RWPE1 (cell line): ENCODE measurements at regions not wholly inside any gene's neighbourhood (a gene's known extent, or its start where the extent isn't known, plus 50 kb on each side); places are given as distances from the start of the nearest gene placed in this dataset.

Source experiments
- CTCF ChIA-PET: fragments of 350-600 bp; sonication (Branson Sonifier 250); formaldehyde crosslinking; extraction: SDS; loops from one replicate; lab custom pipeline; 2021; lab: Yijun Ruan, JAX
- POLR2A ChIA-PET: fragments of 400-600 bp; formaldehyde crosslinking; extraction: SDS; loops from one replicate; lab custom pipeline; 2020; ENCODE audit warnings: antibody characterized with exemption; ENCODE audit not compliant: low non-redundant PET; lab: Yijun Ruan, JAX
- DNase-seq: peaks from one replicate; pipeline ENCODE4 v3.0.0; 2012; ENCODE audit warnings: low spot score
- H3K27ac ChIP-seq: fragments of 450-650 bp; 2 replicates; pipeline ENCODE4 v1.5.1; 2017
- CTCF ChIP-seq: fragments of 450-650 bp; conservative IDR thresholded peaks from 2 replicates; pipeline ENCODE4 v1.5.1; 2017; ENCODE audit warnings: low read depth, mild to moderate bottlenecking

DNA sequence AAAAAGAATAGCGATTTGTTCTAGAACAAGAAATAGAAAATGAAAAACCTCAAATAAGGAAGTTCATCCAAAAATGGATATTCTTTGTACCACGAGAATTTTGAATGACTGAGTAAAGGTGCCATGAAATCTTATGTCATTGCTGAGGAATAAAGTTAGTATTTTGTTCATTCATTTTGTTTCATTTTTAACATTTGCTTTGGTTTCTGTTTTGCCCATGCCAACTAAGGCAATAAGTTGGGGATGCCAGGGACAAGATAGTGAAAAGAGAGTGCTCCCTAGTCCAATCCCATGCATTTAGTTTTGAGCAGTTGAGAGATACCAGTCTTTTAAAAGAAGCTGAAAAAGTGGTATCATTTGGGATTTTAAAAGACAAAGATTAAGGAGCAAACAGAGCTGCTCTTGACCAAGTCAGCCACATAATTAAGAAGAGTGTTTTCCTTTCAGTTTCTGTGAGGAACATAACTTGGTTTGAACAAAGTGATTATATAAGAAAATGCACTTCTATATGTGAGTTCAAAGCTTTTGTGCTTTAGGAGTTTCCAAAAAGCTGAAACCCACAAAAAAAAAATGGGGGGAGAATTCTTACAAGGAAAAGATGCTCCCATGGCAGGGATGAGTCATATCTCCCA lies 201.4 kb downstream of the PLOD2 start:
- POLR2A ChIA-PET = no interaction called here
- no peak for DNase-seq
- no peak overlapping the region for H3K27ac ChIP-seq
- no peak for TF ChIP-seq CTCF
- CTCF ChIA-PET = interaction anchor here (0.6 kb wide), 1 partner anchor 8 kb away, joined by 3 read pairs; no protein-coding TSS in a partner anchor

- ChIA-PET POLR2A (no interaction called here), CTCF (interaction anchor here (0.6 to 0.7 kb wide), 2 partner anchors 12 to 23 kb away, joined by 3 to 6 read pairs; no protein-coding TSS in a partner anchor)
- no peak for DNase-seq
- no peak overlapping the region for H3K27ac ChIP-seq
- TF ChIP-seq CTCF = no peak
Measured at GRCh38 chr3:145963111-145963510, 197.9 kb downstream of the PLOD2 start.

- CTCF ChIA-PET = no interaction called here
- TF ChIP-seq CTCF = no peak
- POLR2A ChIA-PET = no interaction called here
- H3K27ac ChIP-seq = no peak overlapping the region
- DNase-seq = no peak
Measured at GRCh38 chr3:145967043-145967442, 193.9 kb downstream of the PLOD2 start.

- no peak for DNase-seq
- CTCF ChIA-PET = no interaction called here
- no peak overlapping the region for H3K27ac ChIP-seq
- no peak for TF ChIP-seq CTCF
- POLR2A ChIA-PET = no interaction called here
Measured at GRCh38 chr3:145971186-145971585, 189.8 kb downstream of the PLOD2 start.

GRCh38 chr3:145972851-145973250 lies 188.1 kb downstream of the PLOD2 start:
- no peak overlapping the region for H3K27ac ChIP-seq
- ChIA-PET CTCF (no interaction called here), POLR2A (no interaction called here)
- no peak for DNase-seq
- no peak for TF ChIP-seq CTCF

GRCh38 chr3:145981056-145981455 lies 179.9 kb downstream of the PLOD2 start:
- POLR2A ChIA-PET = no interaction called here
- no peak for DNase-seq
- H3K27ac ChIP-seq = no peak overlapping the region
- CTCF ChIA-PET = no interaction called here
- no peak for TF ChIP-seq CTCF
